HG03108 (cell line): ENCODE measurements at regions not wholly inside any gene's neighbourhood (a gene's known extent, or its start where the extent isn't known, plus 50 kb on each side); places are given as distances from the start of the nearest gene placed in this dataset.
A peak's percentile ranks its signal among the peaks of the same experiment; 100 is the strongest.
"Not testable (repeated sequence)": the region's sequence is repeated elsewhere in the genome, so short reads cannot be mapped to it uniquely, and the experiment has no call there.

ENCODE experiments used
- ATAC-seq: cut with Tn5 transposase; IDR thresholded peaks from one replicate; pipeline ENCODE4 v1.9.1; 2021; ENCODE audit warnings: moderate library complexity; ENCODE audit not compliant: unreplicated experiment

GRCh38 chr12:59517522-59517921 lies 78.3 kb upstream of the SLC16A7 start:
- ATAC-seq = no peak

- no peak for ATAC-seq
Measured at GRCh38 chr12:59500915-59501314, 94.9 kb upstream of the SLC16A7 start.

- no peak for ATAC-seq
Measured at GRCh38 chr12:59500335-59500734, 95.5 kb upstream of the SLC16A7 start.

- peak; percentile 87 for ATAC-seq
Measured at GRCh38 chr12:59499774-59500173, 96.1 kb upstream of the SLC16A7 start.

- ATAC-seq = no peak
Measured at GRCh38 chr12:59494617-59495016, 101.2 kb upstream of the SLC16A7 start.

GRCh38 chr12:59491877-59492276 lies 104.0 kb upstream of the SLC16A7 start:
- no peak for ATAC-seq

GRCh38 chr12:59486827-59487226 lies 109.0 kb upstream of the SLC16A7 start:
- no peak for ATAC-seq

- ATAC-seq = peak; percentile 50
Measured at GRCh38 chr12:59484575-59484974, 111.3 kb upstream of the SLC16A7 start.

GRCh38 chr12:59474236-59474635 lies 121.6 kb upstream of the SLC16A7 start:
- ATAC-seq = not testable (repeated sequence)

GRCh38 chr12:59472273-59472672 lies 123.6 kb upstream of the SLC16A7 start:
- no peak for ATAC-seq

GRCh38 chr12:59459966-59460660 lies 135.7 kb upstream of the SLC16A7 start:
- no peak for ATAC-seq

- no peak for ATAC-seq
Measured at GRCh38 chr12:59453475-59453874, 142.4 kb upstream of the SLC16A7 start.

GRCh38 chr12:59452746-59453145 lies 143.1 kb upstream of the SLC16A7 start:
- ATAC-seq = no peak

- ATAC-seq = no peak
Measured at GRCh38 chr12:59452259-59452658, 143.6 kb upstream of the SLC16A7 start.

- ATAC-seq = no peak
Measured at GRCh38 chr12:59446116-59446515, 149.7 kb upstream of the SLC16A7 start.

GRCh38 chr12:59444932-59445331 lies 150.9 kb upstream of the SLC16A7 start:
- no peak for ATAC-seq

- ATAC-seq = no peak
Measured at GRCh38 chr12:59432057-59432456, 163.8 kb upstream of the SLC16A7 start.

- ATAC-seq = no peak
Measured at GRCh38 chr12:59431266-59431665, 164.6 kb upstream of the SLC16A7 start.

- ATAC-seq = no peak
Measured at GRCh38 chr12:59429766-59430165, 166.1 kb upstream of the SLC16A7 start.

GRCh38 chr12:59425798-59426197 lies 170.0 kb upstream of the SLC16A7 start:
- ATAC-seq = no peak

GRCh38 chr12:59424666-59425065 lies 171.2 kb upstream of the SLC16A7 start:
- ATAC-seq = not testable (repeated sequence)

- ATAC-seq = no peak
Measured at GRCh38 chr12:59414051-59414450, 181.8 kb upstream of the SLC16A7 start.

- no peak for ATAC-seq
Measured at GRCh38 chr12:59408431-59408830, 187.4 kb upstream of the SLC16A7 start.
